H1 (cell line): ENCODE measurements at regions not wholly inside any gene's neighbourhood (a gene's known extent, or its start where the extent isn't known, plus 50 kb on each side); places are given as distances from the start of the nearest gene placed in this dataset.

Source experiments
- CTCF ChIA-PET: fragments of 300-600 bp; sonication (Branson Sonifier 250); formaldehyde crosslinking; loops from one replicate; lab custom pipeline; 2021; ENCODE audit not compliant: partially characterized antibody; lab: Charles Lee
- POLR2A ChIA-PET: fragments of 300-600 bp; sonication (Branson Sonifier 250); formaldehyde crosslinking; loops from one replicate; lab custom pipeline; 2021; ENCODE audit warnings: inconsistent platforms; ENCODE audit not compliant: partially characterized antibody; lab: Charles Lee
- DNase-seq, 2 experiments: peaks; one replicate each; pipeline versions ENCODE4 v3.0.0 to v3.0.0-alpha.2; 2010 to 2022; ENCODE audit warnings: low spot score in 2 of 2, low read depth in 1 of 2, mixed read lengths in 1 of 2
- FAIRE-seq: peaks from 2 replicates; lab custom pipeline; 2011; peaks lifted over from hg19 to GRCh38; lab: Jason Lieb, UNC
- H2AFZ ChIP-seq: 2 replicates; pipeline ENCODE4 v1.8.1; 2012; ENCODE audit warnings: low read length, inconsistent platforms
- H2AK5ac ChIP-seq: 2 replicates; pipeline ENCODE4 v1.6.1; 2013; ENCODE audit warnings: low read depth, low read length
- H2BK120ac ChIP-seq: replicated peaks from 2 replicates; pipeline ENCODE3; 2013; ENCODE audit warnings: low read depth, low read length, inconsistent platforms
- H2BK12ac ChIP-seq: 2 replicates; pipeline ENCODE4 v1.6.1; 2013; ENCODE audit warnings: low read depth, low read length
- H2BK15ac ChIP-seq: 2 replicates; pipeline ENCODE4 v1.6.1; 2013; ENCODE audit warnings: low read length
- H2BK20ac ChIP-seq: 2 replicates; pipeline ENCODE4 v1.6.1; 2013; ENCODE audit warnings: low read length
- H2BK5ac ChIP-seq: 2 replicates; pipeline ENCODE4 v1.6.1; 2013; ENCODE audit warnings: low read depth, low read length
- H3K14ac ChIP-seq: 2 replicates; pipeline ENCODE4 v1.6.1; 2013; ENCODE audit warnings: inconsistent platforms; ENCODE audit not compliant: insufficient read length
- H3K18ac ChIP-seq: 2 replicates; pipeline ENCODE4 v1.6.1; 2013; ENCODE audit warnings: low read length; ENCODE audit errors: extremely low read depth
- H3K23ac ChIP-seq: 2 replicates; pipeline ENCODE4 v1.6.1; 2013; ENCODE audit warnings: inconsistent platforms; ENCODE audit not compliant: insufficient read length
- H3K23me2 ChIP-seq: 2 replicates; pipeline ENCODE4 v1.6.1; 2013; ENCODE audit warnings: low read depth, low read length
- H3K27ac ChIP-seq: 2 replicates; pipeline ENCODE4 v1.6.1; 2011; ENCODE audit warnings: low read depth, low read length, inconsistent platforms
- H3K27me3 ChIP-seq, 4 experiments: replicated peaks in 1 of 4; 1 replicate in 1 of 4; 2 replicates in 3 of 4; pipeline versions ENCODE4 v1.6.1 to v1.8.1; 2011 to 2013; ENCODE audit warnings: low read length in 3 of 4, mild to moderate bottlenecking in 3 of 4, inconsistent platforms in 2 of 4, mixed read lengths in 2 of 4, moderate library complexity in 1 of 4; ENCODE audit not compliant: control insufficient read depth in 3 of 4, insufficient read depth in 3 of 4; ENCODE audit errors: extremely low read depth in 1 of 4
- H3K36me3 ChIP-seq, 4 experiments: 2 replicates each; pipeline versions ENCODE4 v1.6.1 to v1.8.1; 2011 to 2013; ENCODE audit warnings: mild to moderate bottlenecking in 4 of 4, low read length in 3 of 4, moderate library complexity in 2 of 4, control low read depth in 1 of 4, inconsistent platforms in 1 of 4; ENCODE audit not compliant: insufficient read depth in 4 of 4, control insufficient read depth in 2 of 4
- H3K4ac ChIP-seq: replicated peaks from 2 replicates; pipeline ENCODE3; 2013; ENCODE audit warnings: low read length, low read depth, mixed read lengths, inconsistent platforms; ENCODE audit not compliant: insufficient read length
- H3K4me1 ChIP-seq, 4 experiments: replicated peaks in 1 of 4; 1 replicate in 1 of 4; 2 replicates in 3 of 4; pipeline versions ENCODE4 v1.6.1 to v1.8.1; 2011 to 2013; ENCODE audit warnings: low read length in 3 of 4, inconsistent platforms in 2 of 4, mixed read lengths in 1 of 4; ENCODE audit not compliant: insufficient read depth in 4 of 4, control insufficient read depth in 3 of 4
- H3K4me2 ChIP-seq, 2 experiments: 2 replicates each; pipeline versions ENCODE4 v1.6.1 to v1.8.1; 2011 to 2013; ENCODE audit warnings: low read depth in 2 of 2, low read length in 2 of 2, control low read depth in 1 of 2, inconsistent platforms in 1 of 2, mild to moderate bottlenecking in 1 of 2; ENCODE audit not compliant: insufficient read depth in 1 of 2
- H3K4me3 ChIP-seq, 4 experiments: fragments of 200-600, 300-600 bp in 1 of 4; sonication (generic), shearing (Covaris generic), sonication (Bioruptor Twin) in 1 of 4; 2 replicates each; pipeline versions ENCODE4 v1.5.1 to v1.8.1; 2011 to 2016; ENCODE audit warnings: low read length in 4 of 4, low read depth in 3 of 4, control low read depth in 2 of 4, inconsistent platforms in 2 of 4, mild to moderate bottlenecking in 2 of 4, mixed read lengths in 1 of 4, moderate library complexity in 1 of 4; ENCODE audit not compliant: insufficient read depth in 2 of 4; ENCODE audit errors: extremely low read depth in 1 of 4
- H3K56ac ChIP-seq: replicated peaks from 2 replicates; pipeline ENCODE3; 2013; ENCODE audit warnings: low read depth, mild to moderate bottlenecking, mixed read lengths, low read length, inconsistent platforms; ENCODE audit not compliant: insufficient read length
- H3K79me1 ChIP-seq: 2 replicates; pipeline ENCODE4 v1.6.1; 2013; ENCODE audit warnings: low read depth, low read length, control low read depth
- H3K79me2 ChIP-seq, 2 experiments: 2 replicates each; pipeline versions ENCODE4 v1.6.1 to v1.8.1; 2012 to 2013; ENCODE audit warnings: low read length in 2 of 2, mild to moderate bottlenecking in 2 of 2, inconsistent platforms in 1 of 2; ENCODE audit not compliant: insufficient read depth in 2 of 2, control insufficient read depth in 1 of 2
- H3K9ac ChIP-seq, 4 experiments: replicated peaks in 1 of 4; 1 replicate in 1 of 4; 2 replicates in 3 of 4; pipeline versions ENCODE4 v1.6.1 to v1.8.1; 2011 to 2013; ENCODE audit warnings: low read depth in 3 of 4, low read length in 3 of 4, control low read depth in 2 of 4, mild to moderate bottlenecking in 2 of 4, moderate library complexity in 2 of 4, inconsistent platforms in 1 of 4; ENCODE audit errors: extremely low read depth in 1 of 4
- H3K9me3 ChIP-seq, 2 experiments: 2 replicates each; pipeline versions ENCODE4 v1.6.1 to v1.8.1; 2012 to 2013; ENCODE audit warnings: mild to moderate bottlenecking in 2 of 2, moderate library complexity in 2 of 2, control low read depth in 1 of 2, inconsistent platforms in 1 of 2, low read depth in 1 of 2, low read length in 1 of 2, mixed read lengths in 1 of 2; ENCODE audit not compliant: insufficient read depth in 2 of 2
- H4K20me1 ChIP-seq, 2 experiments: replicated peaks in 1 of 2; 2 replicates each; pipeline versions ENCODE3 to v1.8.1; 2011 to 2013; ENCODE audit warnings: inconsistent platforms in 2 of 2, low read length in 2 of 2, mild to moderate bottlenecking in 1 of 2; ENCODE audit not compliant: insufficient read depth in 2 of 2, control insufficient read depth in 1 of 2
- H4K5ac ChIP-seq: 2 replicates; pipeline ENCODE4 v1.6.1; 2013; ENCODE audit warnings: low read length, low read depth, mixed read lengths, inconsistent platforms; ENCODE audit not compliant: insufficient read length
- H4K8ac ChIP-seq: 2 replicates; pipeline ENCODE4 v1.8.0; 2013; ENCODE audit warnings: mild to moderate bottlenecking, moderate library complexity, low read length, inconsistent platforms; ENCODE audit not compliant: insufficient read depth; ENCODE audit errors: extremely low read depth
- H4K91ac ChIP-seq: replicated peaks from 2 replicates; pipeline ENCODE3; 2013; ENCODE audit warnings: low read length, mixed read lengths, inconsistent platforms; ENCODE audit not compliant: insufficient read length
- ASH2L ChIP-seq: fragments of 200-600, 300-600 bp; sonication (generic); IDR thresholded peaks from one replicate; pipeline ENCODE4 v1.7.1; 2017; ENCODE audit warnings: low read length
- CEBPB ChIP-seq: IDR thresholded peaks from 2 replicates; pipeline ENCODE4 v1.6.1; 2012; ENCODE audit warnings: low read depth, low read length
- EGR1 ChIP-seq: IDR thresholded peaks from 2 replicates; pipeline ENCODE4 v1.6.1; 2011; ENCODE audit warnings: low read depth, low read length, borderline replicate concordance
- EP300 ChIP-seq, 2 experiments: IDR thresholded peaks; 1 replicate in 1 of 2; 2 replicates in 1 of 2; pipeline ENCODE4 v1.6.1; 2011 to 2012; ENCODE audit warnings: low read depth in 2 of 2, low read length in 2 of 2, mild to moderate bottlenecking in 2 of 2, borderline replicate concordance in 1 of 2, inconsistent platforms in 1 of 2, moderate library complexity in 1 of 2
- EZH2 ChIP-seq: fragments of 200-600 bp; sonication (generic); IDR thresholded peaks from 2 replicates; pipeline ENCODE4 v1.7.1; 2012; ENCODE audit warnings: low read depth, mild to moderate bottlenecking, moderate library complexity, low read length, inconsistent platforms; ENCODE audit not compliant: severe bottlenecking
- FOSL1 ChIP-seq: IDR thresholded peaks from 2 replicates; pipeline ENCODE4 v1.6.1; 2011; ENCODE audit warnings: mild to moderate bottlenecking, low read depth, low read length, moderate library complexity; ENCODE audit not compliant: insufficient read depth
- NANOG ChIP-seq: IDR thresholded peaks from 2 replicates; pipeline ENCODE4 v1.6.1; 2011; ENCODE audit warnings: low read length, low read depth, mild to moderate bottlenecking, inconsistent platforms; ENCODE audit not compliant: insufficient read depth, poor library complexity, severe bottlenecking
- PHF8 ChIP-seq: fragments of 200-600 bp; sonication (generic); conservative IDR thresholded peaks from 2 replicates; pipeline ENCODE4 v1.7.1; 2012; ENCODE audit warnings: low read depth, mild to moderate bottlenecking, inconsistent platforms, low read length, moderate library complexity
- RFX5 ChIP-seq: IDR thresholded peaks from 2 replicates; pipeline ENCODE4 v1.6.1; 2011; ENCODE audit warnings: low read depth, low read length, improper control_type of control experiment, borderline replicate concordance
- SAP30 ChIP-seq: fragments of 300-600 bp; sonication (generic); IDR thresholded peaks from 2 replicates; pipeline ENCODE4 v1.7.1; 2012; ENCODE audit warnings: low read length, moderate library complexity, mild to moderate bottlenecking, inconsistent platforms; ENCODE audit not compliant: insufficient read depth, insufficient replicate concordance
- SP2 ChIP-seq: IDR thresholded peaks from 2 replicates; pipeline ENCODE4 v1.6.1; 2012; ENCODE audit warnings: mild to moderate bottlenecking, low read length, inconsistent platforms
- SUZ12 ChIP-seq: fragments of 200-600 bp; sonication (generic); IDR thresholded peaks from 2 replicates; pipeline ENCODE4 v1.6.1; 2012; ENCODE audit warnings: mild to moderate bottlenecking, inconsistent platforms, low read length, moderate library complexity, mixed read lengths
- TEAD4 ChIP-seq: IDR thresholded peaks from 2 replicates; pipeline ENCODE4 v1.6.1; 2012; ENCODE audit warnings: low read depth, low read length, inconsistent platforms, mixed read lengths
- YY1 ChIP-seq: IDR thresholded peaks from 2 replicates; pipeline ENCODE4 v1.6.1; 2011; ENCODE audit warnings: low read depth, mild to moderate bottlenecking, low read length
- WGBS, 2 experiments: shearing (Covaris generic) in 1 of 2; methylation state at CpG; one replicate each; pipeline versions ENCODE4 v1.1.6 to v1.1.7; 2013 to 2015; ENCODE audit warnings: low lambda C conversion rate in 2 of 2, mixed read lengths in 2 of 2, inconsistent platforms in 1 of 2, low coverage in 1 of 2, missing lambda C conversion rate in 1 of 2; ENCODE audit not compliant: insufficient replicate concordance in 2 of 2, insufficient coverage in 1 of 2, insufficient read length in 1 of 2; ENCODE audit errors: extremely low coverage in 1 of 2, missing lambda C conversion rate in 1 of 2; 5-methylcytosine and 5-hydroxymethylcytosine counted together

DNA sequence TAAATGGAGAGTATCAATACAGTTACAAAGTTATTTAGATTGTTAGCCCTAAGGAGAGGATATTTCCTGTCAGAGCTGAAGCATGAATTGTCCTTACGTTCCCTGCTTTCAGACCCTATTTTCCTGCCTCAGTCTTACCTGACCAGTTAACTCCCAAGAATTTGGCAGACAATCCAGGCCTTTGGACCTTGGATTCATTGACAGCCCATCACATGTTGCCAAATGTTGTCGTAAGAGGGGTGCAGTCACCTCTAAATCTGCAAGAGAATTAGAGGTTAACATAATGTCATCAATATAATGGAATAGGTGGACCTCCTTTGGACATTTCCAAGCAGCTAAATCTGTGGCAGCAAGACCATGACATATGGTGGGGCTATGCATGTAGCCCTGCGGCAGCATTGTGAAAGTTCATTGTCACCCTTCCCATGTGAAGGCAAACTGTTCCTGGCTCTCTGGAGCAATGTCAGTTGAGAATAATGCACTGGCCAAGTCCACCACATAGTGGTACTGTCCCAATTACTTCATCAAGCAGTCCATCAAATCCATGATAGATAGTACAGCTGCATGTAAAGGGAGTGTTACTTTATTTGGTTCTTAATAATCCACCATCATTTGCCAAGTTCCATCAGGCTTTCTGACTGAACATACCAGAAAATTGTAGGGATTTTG is 1137.0 kb upstream of the POU3F4 start:
- H3K79me1 ChIP-seq = no peaks in the 10 kb centered on the region
- H3K9me3 ChIP-seq = no peaks in the 10 kb centered on the region
- H2BK120ac ChIP-seq = no peak overlapping the region
- no peaks in the 10 kb centered on the region for H3K23me2 ChIP-seq
- no peak overlapping the region for H3K4me3 ChIP-seq
- DNase-seq (no peak), FAIRE-seq (no peak)
- peaks cover 0 to 3% (median 0%) of the 10 kb centered on the region in 4 experiments; a peak in 1 of 7 replicates for H3K4me1 ChIP-seq
- no peaks in the 10 kb centered on the region for H3K79me2 ChIP-seq
- H2BK20ac ChIP-seq = no peak overlapping the region
- H2AK5ac ChIP-seq = no peak overlapping the region
- H3K4me2 ChIP-seq = no peak overlapping the region
- H3K23ac ChIP-seq = no peak overlapping the region
- H3K36me3 ChIP-seq = no peaks in the 10 kb centered on the region
- ChIA-PET POLR2A (no interaction called here), CTCF (interaction anchor here (1.4 kb wide), 1 partner anchor 15 kb away, joined by 3 read pairs; no protein-coding TSS in a partner anchor)
- no peak overlapping the region for H2AFZ ChIP-seq
- H2BK12ac ChIP-seq = no peak overlapping the region
- H4K20me1 ChIP-seq = no peaks in the 10 kb centered on the region
- H3K56ac ChIP-seq = no peak overlapping the region
- H3K18ac ChIP-seq = no peak overlapping the region
- H3K4ac ChIP-seq = no peak overlapping the region
- no peak overlapping the region for H3K27ac ChIP-seq
- no peak overlapping the region for H2BK15ac ChIP-seq
- WGBS, 2 experiments = 83% methylated on average over 2 of the region's 3 CpGs; no CpG with 5 or more reads in 1 of the 2 experiments
- H4K5ac ChIP-seq = no peak overlapping the region
- no peak overlapping the region for H3K14ac ChIP-seq
- H3K27me3 ChIP-seq = no peaks in the 10 kb centered on the region
- no peak overlapping the region for H4K91ac ChIP-seq
- H4K8ac ChIP-seq = no peak overlapping the region
- no peak overlapping the region for H3K9ac ChIP-seq
- no peak overlapping the region for H2BK5ac ChIP-seq
- TF ChIP-seq EGR1 (no peak), NANOG (no peak), RFX5 (no peak), FOSL1 (no peak), YY1 (no peak), PHF8 (no peak), SAP30 (no peak), EP300 (IDR thresholded peaks at IDR 0.05; ENCODE audit: borderline replicate concordance in 1 of 2, low read depth in 2 of 2, low read length in 2 of 2) (no peak), CEBPB (no peak), SUZ12 (no peak), TEAD4 (no peak), SP2 (no peak), EZH2 (no peak), ASH2L (no peak)
